ENCODE measurements at regions not wholly inside any gene's neighbourhood (a gene's known extent, or its start where the extent isn't known, plus 50 kb on each side); places are given as distances from the start of the nearest gene placed in this dataset.

DNA sequence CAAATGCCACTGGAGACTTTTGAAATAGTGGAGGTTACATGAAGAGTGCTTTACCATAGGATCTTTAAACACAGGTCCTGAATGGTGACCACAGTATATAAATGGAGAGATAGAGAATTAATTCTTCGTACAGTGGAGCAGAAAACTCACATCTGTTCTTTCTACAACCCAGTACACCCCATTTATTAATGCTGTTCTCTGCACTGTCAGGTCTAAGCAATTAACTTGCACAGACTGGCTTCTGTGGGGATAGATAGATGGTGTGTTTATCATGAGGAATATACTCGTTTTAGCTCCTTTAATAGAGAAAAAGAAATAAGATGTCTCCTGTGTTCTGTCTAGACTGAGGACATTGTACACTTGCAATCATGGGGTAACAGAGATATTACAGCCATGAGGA is 494.3 kb downstream of the TRHDE start:
- TF ChIP-seq, protein P1, sequence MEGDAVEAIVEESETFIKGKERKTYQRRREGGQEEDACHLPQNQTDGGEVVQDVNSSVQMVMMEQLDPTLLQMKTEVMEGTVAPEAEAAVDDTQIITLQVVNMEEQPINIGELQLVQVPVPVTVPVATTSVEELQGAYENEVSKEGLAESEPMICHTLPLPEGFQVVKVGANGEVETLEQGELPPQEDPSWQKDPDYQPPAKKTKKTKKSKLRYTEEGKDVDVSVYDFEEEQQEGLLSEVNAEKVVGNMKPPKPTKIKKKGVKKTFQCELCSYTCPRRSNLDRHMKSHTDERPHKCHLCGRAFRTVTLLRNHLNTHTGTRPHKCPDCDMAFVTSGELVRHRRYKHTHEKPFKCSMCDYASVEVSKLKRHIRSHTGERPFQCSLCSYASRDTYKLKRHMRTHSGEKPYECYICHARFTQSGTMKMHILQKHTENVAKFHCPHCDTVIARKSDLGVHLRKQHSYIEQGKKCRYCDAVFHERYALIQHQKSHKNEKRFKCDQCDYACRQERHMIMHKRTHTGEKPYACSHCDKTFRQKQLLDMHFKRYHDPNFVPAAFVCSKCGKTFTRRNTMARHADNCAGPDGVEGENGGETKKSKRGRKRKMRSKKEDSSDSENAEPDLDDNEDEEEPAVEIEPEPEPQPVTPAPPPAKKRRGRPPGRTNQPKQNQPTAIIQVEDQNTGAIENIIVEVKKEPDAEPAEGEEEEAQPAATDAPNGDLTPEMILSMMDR (IDR thresholded peaks at IDR 0.05), result no peak
- TF ChIP-seq POLR2AphosphoS5 (IDR thresholded peaks at IDR 0.05) (no peak), POLR2A (IDR thresholded peaks at IDR 0.05) (no peak)

All from breast epithelium (tissue), 3 donors.